Ascending aorta (tissue), 2 donors: ENCODE measurements at regions not wholly inside any gene's neighbourhood (a gene's known extent, or its start where the extent isn't known, plus 50 kb on each side); places are given as distances from the start of the nearest gene placed in this dataset.

Experiments
- DNase-seq, 2 donors: peaks; one replicate each; pipeline ENCODE4 v3.0.0-alpha.2; 2019; ENCODE audit warnings: low spot score in 2 of 2
- H3K27ac ChIP-seq, 2 donors: fragments of 200-600 bp; sonication (generic); one replicate each; pipeline ENCODE4 v1.5.1; 2016 to 2017; ENCODE audit warnings: mild to moderate bottlenecking in 1 of 2
- H3K27me3 ChIP-seq: fragments of 200-600 bp; sonication (generic); one replicate; pipeline ENCODE4 v1.5.1; 2017
- H3K36me3 ChIP-seq, 2 donors: fragments of 200-600 bp; sonication (generic); one replicate each; pipeline ENCODE4 v1.5.1; 2016
- H3K4me1 ChIP-seq, 2 donors: fragments of 200-600 bp; sonication (generic); one replicate each; pipeline ENCODE4 v1.5.1; 2016 to 2017; ENCODE audit warnings: mild to moderate bottlenecking in 1 of 2
- H3K4me3 ChIP-seq, 2 donors: fragments of 200-600 bp; sonication (generic); one replicate each; pipeline ENCODE4 v1.5.1; 2016 to 2017; ENCODE audit warnings: mild to moderate bottlenecking in 1 of 2
- H3K9me3 ChIP-seq, 2 donors: fragments of 200-600 bp; sonication (generic); one replicate each; pipeline ENCODE4 v1.5.1; 2016
- CTCF ChIP-seq, 3 experiments: fragments of 200-600 bp in 2 of 3; fragments of 450-650 bp in 1 of 3; sonication (generic) in 2 of 3; IDR thresholded peaks; one replicate each; pipeline ENCODE4 v1.5.1; 2016 to 2019; ENCODE audit warnings: antibody characterized with exemption in 3 of 3, mild to moderate bottlenecking in 1 of 3, moderate library complexity in 1 of 3
- intact Hi-C: fragments of 100-400 bp; cut with DNase I; formaldehyde crosslinking; loops from one replicate; pipeline ENCODE4 v1.15.1; 2023

- intact Hi-C loops = no loop called here
- Histone ChIP-seq H3K9me3 (peaks cover 0 to 10% of the 10 kb centered on the region in 2 donors), H3K36me3 (no peaks in the 10 kb centered on the region), H3K27me3 (no peaks in the 10 kb centered on the region), H3K27ac (no peak overlapping the region), H3K4me3 (no peak overlapping the region), H3K4me1 (no peaks in the 10 kb centered on the region)
- TF ChIP-seq CTCF (IDR thresholded peaks at IDR 0.05) = no peak
- no peak for DNase-seq
These were observed 238.5 kb upstream of the BOD1L1 start for GRCh38 chr4:13865871-13866669.

GRCh38 chr4:13866881-13867280 lies 239.4 kb upstream of the BOD1L1 start:
- H3K36me3 ChIP-seq = no peaks in the 10 kb centered on the region
- H3K9me3 ChIP-seq = peaks cover 0 to 10% of the 10 kb centered on the region in 2 donors
- H3K4me3 ChIP-seq = no peak overlapping the region
- no peaks in the 10 kb centered on the region for H3K27me3 ChIP-seq
- no peak for DNase-seq
- intact Hi-C loops = no loop called here
- no peak for TF ChIP-seq CTCF (IDR thresholded peaks at IDR 0.05)
- H3K27ac ChIP-seq = no peak overlapping the region
- H3K4me1 ChIP-seq = no peaks in the 10 kb centered on the region

- intact Hi-C loops = no loop called here
- H3K4me3 ChIP-seq = no peak overlapping the region
- no peaks in the 10 kb centered on the region for H3K9me3 ChIP-seq
- DNase-seq = no peak
- TF ChIP-seq CTCF (IDR thresholded peaks at IDR 0.05) = no peak
- H3K4me1 ChIP-seq = no peaks in the 10 kb centered on the region
- no peak overlapping the region for H3K27ac ChIP-seq
- H3K27me3 ChIP-seq = no peaks in the 10 kb centered on the region
- H3K36me3 ChIP-seq = no peaks in the 10 kb centered on the region
These were observed 244.6 kb upstream of the BOD1L1 start for GRCh38 chr4:13872155-13872554.

GRCh38 chr4:13872955-13873354 lies 245.4 kb upstream of the BOD1L1 start:
- H3K27me3 ChIP-seq = no peaks in the 10 kb centered on the region

GRCh38 chr4:13875181-13875580 lies 247.7 kb upstream of the BOD1L1 start:
- Histone ChIP-seq H3K9me3 (no peaks in the 10 kb centered on the region), H3K36me3 (no peaks in the 10 kb centered on the region), H3K4me3 (no peak overlapping the region), H3K4me1 (no peaks in the 10 kb centered on the region), H3K27me3 (no peaks in the 10 kb centered on the region), H3K27ac (no peak overlapping the region)
- TF ChIP-seq CTCF (IDR thresholded peaks at IDR 0.05) = no peak
- intact Hi-C loops = no loop called here
- no peak for DNase-seq

More at GRCh38 chr4:13872955-13873354, 245.4 kb upstream of the BOD1L1 start:
- no peak for TF ChIP-seq CTCF (IDR thresholded peaks at IDR 0.05)
- DNase-seq = no peak
- Histone ChIP-seq H3K9me3 (no peaks in the 10 kb centered on the region), H3K27ac (no peak overlapping the region), H3K4me1 (no peaks in the 10 kb centered on the region), H3K36me3 (no peaks in the 10 kb centered on the region), H3K4me3 (no peak overlapping the region)
- intact Hi-C loops = no loop called here
